Natural killer cell (primary cell): ENCODE measurements at regions not wholly inside any gene's neighbourhood (a gene's known extent, or its start where the extent isn't known, plus 50 kb on each side); places are given as distances from the start of the nearest gene placed in this dataset.

ENCODE experiments used
- ATAC-seq, 3 donors: fragments of 150-1000 bp in 2 of 3; fragments of 200-7000 bp in 1 of 3; cut with Tn5 transposase; 1 replicate in 1 of 3; 2 replicates in 2 of 3; pipeline ENCODE4 v1.10.0; 2021; ENCODE audit warnings: mild to moderate bottlenecking in 2 of 3, moderate library complexity in 2 of 3
- DNase-seq, 2 donors: peaks; one replicate each; pipeline versions ENCODE4 v3.0.0 to v3.0.0-alpha.2; 2013 to 2021; ENCODE audit warnings: mixed read lengths in 1 of 2
- H3K27ac ChIP-seq: one replicate; pipeline ENCODE4 v1.5.1; 2013; ENCODE audit warnings: mild to moderate bottlenecking, low read length
- H3K27me3 ChIP-seq: one replicate; pipeline ENCODE4 v1.6.1; 2013; ENCODE audit warnings: low read length; ENCODE audit not compliant: control insufficient read depth, insufficient read depth
- H3K36me3 ChIP-seq: one replicate; pipeline ENCODE4 v1.6.1; 2013; ENCODE audit warnings: low read length; ENCODE audit not compliant: control insufficient read depth, insufficient read depth
- H3K4me1 ChIP-seq: one replicate; pipeline ENCODE4 v1.6.1; 2013; ENCODE audit warnings: low read length; ENCODE audit not compliant: control insufficient read depth, insufficient read depth
- H3K4me3 ChIP-seq: one replicate; pipeline ENCODE4 v1.5.1; 2013; ENCODE audit warnings: low read length
- H3K9me3 ChIP-seq: one replicate; pipeline ENCODE4 v1.6.1; 2013; ENCODE audit warnings: low read length; ENCODE audit not compliant: control insufficient read depth, insufficient read depth
- H3K27ac Mint-ChIP-seq, 2 donors: one replicate each; pipeline ENCODE4 v1.8.0; 2022; ENCODE audit warnings: mild to moderate bottlenecking in 2 of 2, mixed read lengths in 2 of 2, moderate library complexity in 1 of 2
- H3K27me3 Mint-ChIP-seq, 2 donors: one replicate each; pipeline ENCODE4 v1.8.0; 2022; ENCODE audit warnings: low read depth in 2 of 2, mixed read lengths in 2 of 2
- H3K36me3 Mint-ChIP-seq: one replicate; pipeline ENCODE4 v1.8.0; 2022; ENCODE audit warnings: mixed read lengths
- H3K4me1 Mint-ChIP-seq, 2 donors: one replicate each; pipeline ENCODE4 v1.8.0; 2022; ENCODE audit warnings: mixed read lengths in 2 of 2
- H3K4me3 Mint-ChIP-seq: one replicate; pipeline ENCODE4 v1.8.0; 2022; ENCODE audit warnings: mild to moderate bottlenecking, moderate library complexity, mixed read lengths
- H3K9me3 Mint-ChIP-seq, 2 donors: one replicate each; pipeline ENCODE4 v1.8.0; 2022; ENCODE audit warnings: mixed read lengths in 2 of 2
- CTCF ChIP-seq: fragments of 200-600 bp; IDR thresholded peaks from one replicate; pipeline ENCODE4 v1.8.0; 2022; ENCODE audit warnings: antibody characterized with exemption
- WGBS: methylation state at CpG from one replicate; pipeline ENCODE4 v1.1.7; 2013; ENCODE audit warnings: missing lambda C conversion rate; ENCODE audit not compliant: insufficient coverage; 5-methylcytosine and 5-hydroxymethylcytosine counted together
- intact Hi-C: fragments of 100-400 bp; cut with micrococcal nuclease; formaldehyde crosslinking; loops from one replicate; pipeline ENCODE4 v1.14.2; 2022

- H3K4me1 ChIP-seq, result no peaks in the 10 kb centered on the region
- TF ChIP-seq CTCF, result no peak
- Mint-ChIP-seq H3K27ac (no peak overlapping the region), H3K9me3 (no peaks in the 10 kb centered on the region), H3K4me1 (no peaks in the 10 kb centered on the region), H3K4me3 (no peak overlapping the region), H3K36me3 (no peaks in the 10 kb centered on the region), H3K27me3 (peaks cover 0 to 3% of the 10 kb centered on the region in 2 donors)
- no peak overlapping the region for H3K4me3 ChIP-seq
- no peaks in the 10 kb centered on the region for H3K9me3 ChIP-seq
- H3K27me3 ChIP-seq, result no peaks in the 10 kb centered on the region
- intact Hi-C loops, result no loop called here
- no peaks in the 10 kb centered on the region for H3K36me3 ChIP-seq
- WGBS, result 81% methylated on average over 3 of the region's 7 CpGs
- H3K27ac ChIP-seq, result no peak overlapping the region
- no peak for ATAC-seq
- DNase-seq, result no peak
Observed at GRCh38 chr2:54387059-54387991, 68.8 kb upstream of the SPTBN1 start.

GRCh38 chr2:54388076-54388475 is 68.1 kb upstream of the SPTBN1 start:
- intact Hi-C loops, result no loop called here
- H3K27me3 ChIP-seq, result no peaks in the 10 kb centered on the region
- no peaks in the 10 kb centered on the region for H3K36me3 Mint-ChIP-seq
- H3K27ac ChIP-seq, result no peak overlapping the region
- DNase-seq (no peak), ATAC-seq (no peak)
- no peak overlapping the region for H3K4me3 Mint-ChIP-seq
- TF ChIP-seq CTCF, result no peak
- H3K9me3 Mint-ChIP-seq, result no peaks in the 10 kb centered on the region
- H3K4me3 ChIP-seq, result no peak overlapping the region
- no peak overlapping the region for H3K27ac Mint-ChIP-seq
- WGBS, result 92% methylated on average over 4 of the region's 5 CpGs
- no peaks in the 10 kb centered on the region for H3K4me1 Mint-ChIP-seq
- no peaks in the 10 kb centered on the region for H3K27me3 Mint-ChIP-seq
- no peaks in the 10 kb centered on the region for H3K4me1 ChIP-seq
- no peaks in the 10 kb centered on the region for H3K36me3 ChIP-seq
- H3K9me3 ChIP-seq, result no peaks in the 10 kb centered on the region

GRCh38 chr2:54392555-54393324 is 63.4 kb upstream of the SPTBN1 start:
- H3K4me1 Mint-ChIP-seq, result peaks cover 11 to 12% of the 10 kb centered on the region in 2 donors
- no peaks in the 10 kb centered on the region for H3K9me3 Mint-ChIP-seq
- no peak for TF ChIP-seq CTCF
- H3K27me3 Mint-ChIP-seq, result no peaks in the 10 kb centered on the region
- DNase-seq (no peak), ATAC-seq (no peak)
- 95% methylated on average over 2 of the region's 2 CpGs for WGBS
- intact Hi-C loops, result no loop called here
- H3K4me3 ChIP-seq, result no peak overlapping the region
- no peak overlapping the region for H3K27ac ChIP-seq
- H3K4me1 ChIP-seq, result no peaks in the 10 kb centered on the region
- H3K36me3 ChIP-seq, result no peaks in the 10 kb centered on the region
- no peaks in the 10 kb centered on the region for H3K36me3 Mint-ChIP-seq
- no peak overlapping the region for H3K27ac Mint-ChIP-seq
- no peak overlapping the region for H3K4me3 Mint-ChIP-seq
- no peaks in the 10 kb centered on the region for H3K27me3 ChIP-seq
- H3K9me3 ChIP-seq, result no peaks in the 10 kb centered on the region
